Sigmoid colon (tissue), 4 donors: ENCODE measurements at regions not wholly inside any gene's neighbourhood (a gene's known extent, or its start where the extent isn't known, plus 50 kb on each side); places are given as distances from the start of the nearest gene placed in this dataset.

ENCODE experiments used
- CTCF ChIP-seq, 4 experiments: fragments of 450-650 bp in 3 of 4; fragments of 200-600 bp in 1 of 4; IDR thresholded peaks; one replicate each; pipeline ENCODE4 v1.5.1; 2016 to 2019; ENCODE audit warnings: antibody characterized with exemption in 4 of 4, mild to moderate bottlenecking in 3 of 4, moderate library complexity in 2 of 4
- EP300 ChIP-seq, 4 donors: sonication (generic); formaldehyde crosslinking; IDR thresholded peaks; one replicate each; pipeline ENCODE4 v1.6.1; 2017; ENCODE audit warnings: antibody characterized with exemption in 4 of 4
- POLR2A ChIP-seq, 2 donors: fragments of 450-650 bp; IDR thresholded peaks; one replicate each; pipeline ENCODE4 v1.6.1; 2016; ENCODE audit warnings: antibody characterized with exemption in 2 of 2, mild to moderate bottlenecking in 2 of 2, moderate library complexity in 2 of 2
- POLR2AphosphoS5 ChIP-seq, 4 donors: sonication (generic); formaldehyde crosslinking; IDR thresholded peaks; one replicate each; pipeline ENCODE4 v1.6.1; 2017; ENCODE audit warnings: antibody characterized with exemption in 4 of 4

GRCh38 chr4:110962616-110963015, 339.7 kb upstream of the PITX2 start:
- TF ChIP-seq CTCF (IDR thresholded peaks at IDR 0.05): no peak
- TF ChIP-seq EP300 (IDR thresholded peaks at IDR 0.05): no peak
- TF ChIP-seq POLR2AphosphoS5 (IDR thresholded peaks at IDR 0.05): no peak
- no peak for TF ChIP-seq POLR2A (IDR thresholded peaks at IDR 0.05)
